Testis (tissue), 2 donors: ENCODE measurements at regions not wholly inside any gene's neighbourhood (a gene's known extent, or its start where the extent isn't known, plus 50 kb on each side); places are given as distances from the start of the nearest gene placed in this dataset.

Source experiments
- POLR2A ChIP-seq: fragments of 450-650 bp; IDR thresholded peaks from one replicate; pipeline ENCODE4 v1.6.1; 2017; ENCODE audit warnings: antibody characterized with exemption, mild to moderate bottlenecking, moderate library complexity
- TF ChIP-seq, protein P1 (sequence below), 3 experiments: fragments of 450-650 bp in 2 of 3; fragments of 200-600 bp in 1 of 3; sonication (generic) in 1 of 3; IDR thresholded peaks; one replicate each; pipeline ENCODE4 v1.5.1; 2016 to 2019; ENCODE audit warnings: antibody characterized with exemption in 3 of 3, mild to moderate bottlenecking in 2 of 3, moderate library complexity in 1 of 3

DNA sequence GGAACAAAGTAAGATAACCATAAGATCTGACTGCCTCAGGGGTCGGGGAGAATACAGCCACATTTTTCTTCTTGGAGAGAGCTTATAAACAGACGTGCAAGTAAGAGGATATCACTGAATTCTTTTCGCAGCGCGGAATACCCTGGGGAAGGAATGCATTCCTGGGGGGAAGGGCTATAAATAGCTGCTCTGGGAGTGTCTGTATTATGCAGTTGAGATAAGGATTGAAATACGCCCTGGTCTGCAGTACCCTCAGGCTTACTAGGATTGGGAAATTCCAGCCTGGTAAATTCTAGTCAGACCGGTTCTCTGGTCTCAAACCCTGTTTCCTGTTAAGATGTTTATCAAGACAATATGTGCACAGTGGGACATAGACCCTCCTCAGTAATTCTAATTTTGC is 1491.7 kb upstream of the RAG2 start:
- TF ChIP-seq, protein P1, sequence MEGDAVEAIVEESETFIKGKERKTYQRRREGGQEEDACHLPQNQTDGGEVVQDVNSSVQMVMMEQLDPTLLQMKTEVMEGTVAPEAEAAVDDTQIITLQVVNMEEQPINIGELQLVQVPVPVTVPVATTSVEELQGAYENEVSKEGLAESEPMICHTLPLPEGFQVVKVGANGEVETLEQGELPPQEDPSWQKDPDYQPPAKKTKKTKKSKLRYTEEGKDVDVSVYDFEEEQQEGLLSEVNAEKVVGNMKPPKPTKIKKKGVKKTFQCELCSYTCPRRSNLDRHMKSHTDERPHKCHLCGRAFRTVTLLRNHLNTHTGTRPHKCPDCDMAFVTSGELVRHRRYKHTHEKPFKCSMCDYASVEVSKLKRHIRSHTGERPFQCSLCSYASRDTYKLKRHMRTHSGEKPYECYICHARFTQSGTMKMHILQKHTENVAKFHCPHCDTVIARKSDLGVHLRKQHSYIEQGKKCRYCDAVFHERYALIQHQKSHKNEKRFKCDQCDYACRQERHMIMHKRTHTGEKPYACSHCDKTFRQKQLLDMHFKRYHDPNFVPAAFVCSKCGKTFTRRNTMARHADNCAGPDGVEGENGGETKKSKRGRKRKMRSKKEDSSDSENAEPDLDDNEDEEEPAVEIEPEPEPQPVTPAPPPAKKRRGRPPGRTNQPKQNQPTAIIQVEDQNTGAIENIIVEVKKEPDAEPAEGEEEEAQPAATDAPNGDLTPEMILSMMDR (IDR thresholded peaks at IDR 0.05) = no peak
- TF ChIP-seq POLR2A = no peak
